Astrocyte (in vitro differentiated cells and primary cell): ENCODE measurements at regions not wholly inside any gene's neighbourhood (a gene's known extent, or its start where the extent isn't known, plus 50 kb on each side); places are given as distances from the start of the nearest gene placed in this dataset.

ENCODE experiments used
- DNase-seq: peaks from one replicate; pipeline ENCODE4 v3.0.0-alpha.2; 2010; ENCODE audit warnings: low read depth
- FAIRE-seq: peaks from 2 replicates; lab custom pipeline; 2011; peaks lifted over from hg19 to GRCh38; lab: Jason Lieb, UNC
- H2AFZ ChIP-seq: 2 replicates; pipeline ENCODE4 v1.6.0; 2012; ENCODE audit warnings: low read depth, low read length, inconsistent platforms
- H3K27ac ChIP-seq: 2 replicates; pipeline ENCODE4 v1.5.1; 2011; ENCODE audit warnings: low read depth, low read length, inconsistent platforms
- H3K27me3 ChIP-seq: 2 replicates; pipeline ENCODE4 v1.6.0; 2011; ENCODE audit warnings: low read length, inconsistent platforms; ENCODE audit not compliant: insufficient read depth
- H3K36me3 ChIP-seq: 2 replicates; pipeline ENCODE4 v1.5.1; 2011; ENCODE audit warnings: low read length, inconsistent platforms; ENCODE audit not compliant: insufficient read depth
- H3K4me1 ChIP-seq: 2 replicates; pipeline ENCODE4 v1.5.1; 2011; ENCODE audit warnings: low read length, inconsistent platforms; ENCODE audit not compliant: insufficient read depth
- H3K4me2 ChIP-seq: 2 replicates; pipeline ENCODE4 v1.6.0; 2012; ENCODE audit warnings: low read length, inconsistent platforms
- H3K4me3 ChIP-seq: 2 replicates; pipeline ENCODE4 v1.5.1; 2011; ENCODE audit warnings: low read depth, mild to moderate bottlenecking, low read length, inconsistent platforms; ENCODE audit not compliant: insufficient read depth
- H3K79me2 ChIP-seq: 2 replicates; pipeline ENCODE4 v1.6.0; 2012; ENCODE audit warnings: mild to moderate bottlenecking, low read length, inconsistent platforms; ENCODE audit not compliant: insufficient read depth
- H3K9ac ChIP-seq: 2 replicates; pipeline ENCODE4 v1.6.0; 2012; ENCODE audit warnings: mild to moderate bottlenecking, low read length, inconsistent platforms
- H3K9me3 ChIP-seq: 2 replicates; pipeline ENCODE4 v1.5.1; 2012; ENCODE audit warnings: low read depth, mild to moderate bottlenecking, low read length, inconsistent platforms; ENCODE audit not compliant: insufficient read depth
- H4K20me1 ChIP-seq: 2 replicates; pipeline ENCODE4 v1.6.0; 2012; ENCODE audit warnings: low read length, inconsistent platforms; ENCODE audit not compliant: insufficient read depth
- H3K27ac Mint-ChIP-seq: one replicate; pipeline ENCODE4 v1.8.0; 2021; ENCODE audit warnings: mild to moderate bottlenecking, mixed read lengths; ENCODE audit not compliant: unreplicated experiment
- H3K27me3 Mint-ChIP-seq: one replicate; pipeline ENCODE4 v1.8.0; 2021; ENCODE audit warnings: low read depth, mixed read lengths; ENCODE audit not compliant: unreplicated experiment
- H3K36me3 Mint-ChIP-seq: one replicate; pipeline ENCODE4 v1.8.0; 2021; ENCODE audit warnings: low read depth, mixed read lengths; ENCODE audit not compliant: unreplicated experiment
- H3K4me1 Mint-ChIP-seq: one replicate; pipeline ENCODE4 v1.8.0; 2021; ENCODE audit warnings: low read depth, mixed read lengths; ENCODE audit not compliant: unreplicated experiment
- H3K4me3 Mint-ChIP-seq: one replicate; pipeline ENCODE4 v1.8.0; 2021; ENCODE audit warnings: mild to moderate bottlenecking, moderate library complexity, mixed read lengths; ENCODE audit not compliant: unreplicated experiment
- H3K9me3 Mint-ChIP-seq: one replicate; pipeline ENCODE4 v1.8.0; 2021; ENCODE audit warnings: mild to moderate bottlenecking, mixed read lengths; ENCODE audit not compliant: unreplicated experiment
- EZH2 ChIP-seq: IDR thresholded peaks from 2 replicates; pipeline ENCODE4 v1.6.1; 2012; ENCODE audit warnings: mild to moderate bottlenecking, low read length, inconsistent platforms; ENCODE audit not compliant: insufficient read depth
- TF ChIP-seq, protein P1 (sequence below): IDR thresholded peaks from 2 replicates; pipeline ENCODE4 v1.5.1; 2011; ENCODE audit warnings: low read depth, mild to moderate bottlenecking, inconsistent platforms, low read length, moderate library complexity; ENCODE audit not compliant: insufficient read depth

DNA sequence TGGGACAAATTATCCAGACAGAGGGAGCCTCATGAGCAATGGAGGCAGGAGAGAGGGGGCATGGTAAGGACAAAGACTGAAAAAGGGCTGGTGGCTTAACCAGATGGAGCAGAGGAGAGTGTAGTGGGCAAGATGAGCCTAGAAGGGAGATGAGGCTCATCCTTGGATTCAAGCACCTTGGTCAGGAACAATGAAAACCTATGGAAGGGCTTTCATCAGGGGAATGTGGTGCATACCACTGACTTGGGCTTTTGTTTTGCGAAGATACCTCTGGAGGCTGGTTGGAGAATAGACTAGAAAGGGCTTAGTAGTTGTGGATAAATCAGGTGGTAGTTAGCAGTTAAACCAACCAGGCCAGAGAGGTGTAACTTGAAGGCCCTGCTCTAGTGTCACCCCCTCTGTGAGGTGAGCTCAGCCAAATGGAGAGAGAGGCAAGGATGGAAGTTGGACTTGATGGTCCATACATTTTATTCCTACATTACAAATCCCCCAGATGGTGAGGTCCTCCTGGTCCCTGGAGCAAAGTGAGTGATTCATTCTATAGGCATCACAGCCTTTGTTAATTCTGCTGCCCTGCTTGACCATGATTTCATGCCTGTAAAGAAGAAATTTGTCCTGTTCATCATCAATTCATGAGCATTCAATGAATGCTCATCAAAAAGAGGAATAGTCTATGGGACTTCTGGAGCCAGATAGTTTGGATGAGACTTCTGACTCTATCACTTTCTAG is 264.8 kb upstream of the IGFBP7 start:
- peaks cover 8% of the 10 kb centered on the region for H3K9me3 Mint-ChIP-seq
- H3K36me3 Mint-ChIP-seq: no peaks in the 10 kb centered on the region
- no peaks in the 10 kb centered on the region for H3K27me3 Mint-ChIP-seq
- no peak overlapping the region for H3K4me2 ChIP-seq
- H2AFZ ChIP-seq: no peak overlapping the region
- no peak overlapping the region for H3K27ac Mint-ChIP-seq
- no peaks in the 10 kb centered on the region for H4K20me1 ChIP-seq
- peaks cover 14% of the 10 kb centered on the region for H3K4me1 ChIP-seq
- H3K79me2 ChIP-seq: no peaks in the 10 kb centered on the region
- H3K36me3 ChIP-seq: no peaks in the 10 kb centered on the region
- H3K4me3 Mint-ChIP-seq: no peak overlapping the region
- no peak overlapping the region for H3K27ac ChIP-seq
- peak; percentile 61 for DNase-seq
- H3K27me3 ChIP-seq: no peaks in the 10 kb centered on the region
- peaks cover 8% of the 10 kb centered on the region for H3K4me1 Mint-ChIP-seq
- TF ChIP-seq, protein P1, sequence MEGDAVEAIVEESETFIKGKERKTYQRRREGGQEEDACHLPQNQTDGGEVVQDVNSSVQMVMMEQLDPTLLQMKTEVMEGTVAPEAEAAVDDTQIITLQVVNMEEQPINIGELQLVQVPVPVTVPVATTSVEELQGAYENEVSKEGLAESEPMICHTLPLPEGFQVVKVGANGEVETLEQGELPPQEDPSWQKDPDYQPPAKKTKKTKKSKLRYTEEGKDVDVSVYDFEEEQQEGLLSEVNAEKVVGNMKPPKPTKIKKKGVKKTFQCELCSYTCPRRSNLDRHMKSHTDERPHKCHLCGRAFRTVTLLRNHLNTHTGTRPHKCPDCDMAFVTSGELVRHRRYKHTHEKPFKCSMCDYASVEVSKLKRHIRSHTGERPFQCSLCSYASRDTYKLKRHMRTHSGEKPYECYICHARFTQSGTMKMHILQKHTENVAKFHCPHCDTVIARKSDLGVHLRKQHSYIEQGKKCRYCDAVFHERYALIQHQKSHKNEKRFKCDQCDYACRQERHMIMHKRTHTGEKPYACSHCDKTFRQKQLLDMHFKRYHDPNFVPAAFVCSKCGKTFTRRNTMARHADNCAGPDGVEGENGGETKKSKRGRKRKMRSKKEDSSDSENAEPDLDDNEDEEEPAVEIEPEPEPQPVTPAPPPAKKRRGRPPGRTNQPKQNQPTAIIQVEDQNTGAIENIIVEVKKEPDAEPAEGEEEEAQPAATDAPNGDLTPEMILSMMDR: no peak
- TF ChIP-seq EZH2: no peak
- H3K9me3 ChIP-seq: peaks cover 2% of the 10 kb centered on the region
- H3K4me3 ChIP-seq: no peak overlapping the region
- H3K9ac ChIP-seq: no peak overlapping the region
- FAIRE-seq: no peak

DNA sequence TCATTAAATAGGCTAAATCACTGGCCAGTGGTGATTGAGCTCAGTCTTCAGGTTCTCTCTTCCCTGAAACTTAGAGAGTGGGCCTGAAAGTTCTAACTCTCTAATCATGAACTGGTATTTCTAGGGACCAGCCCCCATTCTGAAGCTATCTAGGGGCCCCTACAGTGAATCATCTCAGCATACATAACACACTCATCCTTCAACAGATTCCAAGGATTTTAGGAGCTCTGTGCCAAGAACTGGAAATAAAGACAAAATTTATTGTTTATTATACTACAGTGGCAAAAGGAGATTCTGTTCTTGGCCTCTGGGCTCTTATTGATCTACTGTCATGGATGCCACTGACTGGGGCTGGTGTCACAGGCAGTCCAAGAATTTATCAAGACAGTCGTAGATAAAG is 263.8 kb upstream of the IGFBP7 start:
- Histone ChIP-seq H3K79me2 (no peaks in the 10 kb centered on the region), H3K27me3 (no peaks in the 10 kb centered on the region), H3K4me3 (no peak overlapping the region), H3K4me2 (peak overlapping the region; percentile 16), H2AFZ (no peak overlapping the region), H3K27ac (no peak overlapping the region), H3K4me1 (peaks cover 14% of the 10 kb centered on the region), H4K20me1 (no peaks in the 10 kb centered on the region), H3K9ac (no peak overlapping the region), H3K36me3 (no peaks in the 10 kb centered on the region), H3K9me3 (peaks cover 2% of the 10 kb centered on the region)
- Mint-ChIP-seq H3K36me3 (no peaks in the 10 kb centered on the region), H3K27me3 (no peaks in the 10 kb centered on the region), H3K4me3 (no peak overlapping the region), H3K9me3 (peaks cover 8% of the 10 kb centered on the region), H3K4me1 (peaks cover 15% of the 10 kb centered on the region), H3K27ac (no peak overlapping the region)
- no peak for TF ChIP-seq EZH2
- TF ChIP-seq, protein P1: no peak
- no peak for FAIRE-seq
- peak; percentile 50 for DNase-seq

DNA sequence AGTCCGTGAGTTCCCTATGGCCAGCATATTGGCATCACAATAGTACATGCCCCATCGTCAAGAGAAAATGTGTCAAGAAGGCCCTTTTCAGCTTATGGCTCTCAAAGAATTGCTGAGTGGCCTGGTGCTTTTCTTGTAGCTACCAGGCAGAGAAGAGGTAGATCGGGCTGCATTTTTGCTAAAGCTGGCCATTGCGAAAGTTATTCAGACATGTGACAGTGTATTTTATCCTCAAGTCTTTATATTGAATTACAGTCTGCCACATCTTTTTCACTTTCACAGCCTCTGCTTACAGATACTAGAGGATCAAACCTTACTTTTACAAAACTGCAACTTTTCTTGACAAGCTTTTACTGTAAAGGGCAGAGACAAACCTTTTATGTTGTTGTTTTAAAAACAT is 261.5 kb upstream of the IGFBP7 start:
- H3K4me2 ChIP-seq: no peak overlapping the region
- peaks cover 15% of the 10 kb centered on the region for H3K4me1 Mint-ChIP-seq
- H3K27me3 Mint-ChIP-seq: no peaks in the 10 kb centered on the region
- no peaks in the 10 kb centered on the region for H3K79me2 ChIP-seq
- H3K9me3 ChIP-seq: peaks cover 2% of the 10 kb centered on the region
- H3K9ac ChIP-seq: no peak overlapping the region
- no peak overlapping the region for H3K27ac Mint-ChIP-seq
- H3K36me3 ChIP-seq: no peaks in the 10 kb centered on the region
- DNase-seq (no peak), FAIRE-seq (no peak)
- H3K27me3 ChIP-seq: no peaks in the 10 kb centered on the region
- no peaks in the 10 kb centered on the region for H3K36me3 Mint-ChIP-seq
- TF ChIP-seq, protein P1: no peak
- TF ChIP-seq EZH2: no peak
- H2AFZ ChIP-seq: no peak overlapping the region
- H3K4me3 Mint-ChIP-seq: no peak overlapping the region
- no peak overlapping the region for H3K27ac ChIP-seq
- peaks cover 9% of the 10 kb centered on the region for H3K9me3 Mint-ChIP-seq
- no peaks in the 10 kb centered on the region for H4K20me1 ChIP-seq
- peaks cover 14% of the 10 kb centered on the region for H3K4me1 ChIP-seq
- no peak overlapping the region for H3K4me3 ChIP-seq
